HCT116 (cell line): ENCODE measurements at regions not wholly inside any gene's neighbourhood (a gene's known extent, or its start where the extent isn't known, plus 50 kb on each side); places are given as distances from the start of the nearest gene placed in this dataset.

Experiments
- ATAC-seq: fragments of 200-7000 bp; cut with Tn5 transposase; 2 replicates; pipeline ENCODE4 v1.9.1; 2020; ENCODE audit warnings: mild to moderate bottlenecking, moderate library complexity
- BruUV-seq: library from RNA; stranded (reverse); fragments of 400-500 nt; replicated peaks from 2 replicates; lab custom pipeline; 2021; lab: Mats Ljungman, UMichigan
- CTCF ChIA-PET: fragments of 300-600 bp; sonication (Branson Sonifier 250); formaldehyde crosslinking; loops from one replicate; lab custom pipeline; 2021; ENCODE audit warnings: antibody characterized with exemption; lab: Charles Lee
- POLR2A ChIA-PET: fragments of 300-600, 350-600 bp; sonication (Branson Sonifier 250); formaldehyde crosslinking; loops from one replicate; lab custom pipeline; 2021; ENCODE audit warnings: antibody characterized with exemption; lab: Charles Lee
- RAD21 ChIA-PET, 2 experiments: fragments of 300-600 bp; sonication (Branson Sonifier 250); formaldehyde crosslinking; loops; one replicate each; lab custom pipeline; 2023; ENCODE audit warnings: low total read pairs in 2 of 2; ENCODE audit not compliant: uncharacterized antibody in 2 of 2, unreplicated experiment in 2 of 2, low non-redundant PET in 1 of 2; lab: Charles Lee
- DNase-seq: peaks from one replicate; pipeline ENCODE4 v3.0.0-alpha.2; 2010; ENCODE audit warnings: low read depth, low spot score
- H2AFZ ChIP-seq: fragments of 200-600 bp; shearing (Covaris generic), sonication (generic); 2 replicates; pipeline ENCODE4 v1.6.1; 2017; ENCODE audit warnings: low read depth, mixed run types, mixed read lengths, antibody characterized with exemption, low read length; ENCODE audit not compliant: poor library complexity, severe bottlenecking
- H3K27ac ChIP-seq: 2 replicates; pipeline ENCODE4 v1.5.1; 2012; ENCODE audit warnings: low read depth, low read length
- H3K27me3 ChIP-seq: fragments of 200-600 bp; sonication (generic); 2 replicates; pipeline ENCODE4 v1.6.1; 2016; ENCODE audit warnings: mixed run types, low read length, mixed read lengths; ENCODE audit not compliant: insufficient read depth
- H3K36me3 ChIP-seq, 2 experiments: fragments of 200-500 bp in 1 of 2; fragments of 200-600 bp in 1 of 2; sonication (Bioruptor generic) in 1 of 2; sonication (generic) in 1 of 2; 2 replicates each; pipeline versions ENCODE4 v1.5.1 to v1.6.1; 2014 to 2016; ENCODE audit warnings: low read length in 2 of 2, inconsistent platforms in 1 of 2, mixed read lengths in 1 of 2, mixed run types in 1 of 2; ENCODE audit not compliant: insufficient read depth in 2 of 2, control insufficient read depth in 1 of 2
- H3K4me1 ChIP-seq, 2 experiments: fragments of 200-600 bp in 1 of 2; sonication (generic) in 1 of 2; 2 replicates each; pipeline versions ENCODE4 v1.5.1 to v1.6.1; 2012 to 2017; ENCODE audit warnings: low read length in 2 of 2, inconsistent platforms in 1 of 2, mild to moderate bottlenecking in 1 of 2, mixed read lengths in 1 of 2, mixed run types in 1 of 2, moderate library complexity in 1 of 2; ENCODE audit not compliant: insufficient read depth in 2 of 2, control insufficient read depth in 1 of 2
- H3K4me2 ChIP-seq: fragments of 200-600 bp; sonication (generic); 2 replicates; pipeline ENCODE4 v1.6.1; 2017; ENCODE audit warnings: mixed run types, low read length, mixed read lengths
- H3K4me3 ChIP-seq, 2 experiments: fragments of 200-600 bp in 1 of 2; sonication (generic) in 1 of 2; replicated peaks in 1 of 2; 2 replicates each; pipeline ENCODE4 v1.5.1; 2011 to 2016; ENCODE audit warnings: low read length in 2 of 2, control low read depth in 1 of 2, low read depth in 1 of 2, mild to moderate bottlenecking in 1 of 2, mixed read lengths in 1 of 2, mixed run types in 1 of 2
- H3K79me2 ChIP-seq: fragments of 200-600 bp; sonication (generic); 2 replicates; pipeline ENCODE4 v1.6.1; 2017; ENCODE audit warnings: mild to moderate bottlenecking, mixed run types, low read length, moderate library complexity, mixed read lengths; ENCODE audit not compliant: insufficient read depth
- H3K9ac ChIP-seq: fragments of 200-600 bp; sonication (generic); 2 replicates; pipeline ENCODE4 v1.6.1; 2016; ENCODE audit warnings: low read length, mixed read lengths
- H3K9me2 ChIP-seq: fragments of 200-600 bp; sonication (generic), shearing (Covaris generic); 2 replicates; pipeline ENCODE4 v1.6.1; 2017; ENCODE audit warnings: mixed run types, mild to moderate bottlenecking, moderate library complexity; ENCODE audit not compliant: insufficient read depth
- H3K9me3 ChIP-seq, 2 experiments: fragments of 200-500 bp in 1 of 2; fragments of 200-600 bp in 1 of 2; sonication (Bioruptor generic) in 1 of 2; sonication (generic) in 1 of 2; 2 replicates each; pipeline ENCODE4 v1.6.1; 2014 to 2017; ENCODE audit warnings: low read length in 2 of 2, mixed read lengths in 2 of 2, inconsistent platforms in 1 of 2, low read depth in 1 of 2, mild to moderate bottlenecking in 1 of 2, mixed run types in 1 of 2, moderate library complexity in 1 of 2; ENCODE audit not compliant: control insufficient read depth in 1 of 2, insufficient read depth in 1 of 2
- H4K20me1 ChIP-seq: fragments of 200-600 bp; sonication (generic), shearing (Covaris generic); 2 replicates; pipeline ENCODE4 v1.6.1; 2017; ENCODE audit warnings: mixed run types, mild to moderate bottlenecking, moderate library complexity; ENCODE audit not compliant: insufficient read depth
- CEBPB ChIP-seq: IDR thresholded peaks from 2 replicates; pipeline ENCODE4 v1.6.1; 2012; ENCODE audit warnings: low read depth
- EGR1 ChIP-seq: IDR thresholded peaks from 2 replicates; pipeline ENCODE4 v1.6.1; 2012; ENCODE audit warnings: low read depth
- ELF1 ChIP-seq: IDR thresholded peaks from 2 replicates; pipeline ENCODE4 v1.6.1; 2012; ENCODE audit warnings: low read depth, borderline replicate concordance
- EZH2 ChIP-seq: fragments of 200-600 bp; sonication (generic); IDR thresholded peaks from 2 replicates; pipeline ENCODE4 v1.6.1; 2017; ENCODE audit warnings: antibody characterized with exemption, mixed run types
- JUND ChIP-seq: IDR thresholded peaks from 2 replicates; pipeline ENCODE4 v1.6.1; 2012
- POLR2A ChIP-seq: IDR thresholded peaks from 2 replicates; pipeline ENCODE4 v1.7.0; 2011; ENCODE audit warnings: borderline replicate concordance; ENCODE audit not compliant: insufficient read depth, insufficient read length; ENCODE audit errors: extremely low read depth
- POLR2AphosphoS5 ChIP-seq: IDR thresholded peaks from 2 replicates; pipeline ENCODE4 v1.6.1; 2011; ENCODE audit warnings: mild to moderate bottlenecking, low read depth, low read length, moderate library complexity
- SP1 ChIP-seq: IDR thresholded peaks from 2 replicates; pipeline ENCODE4 v1.6.1; 2012; ENCODE audit warnings: low read depth
- YY1 ChIP-seq: IDR thresholded peaks from 2 replicates; pipeline ENCODE4 v1.6.1; 2011; ENCODE audit warnings: low read length, low read depth, moderate library complexity, mild to moderate bottlenecking; ENCODE audit not compliant: insufficient replicate concordance; ENCODE audit errors: extremely low read depth
- ZFX ChIP-seq: fragments of 450-650 bp; IDR thresholded peaks from 2 replicates; pipeline ENCODE4 v1.6.1; 2017
- ZNF274 ChIP-seq: fragments of 200-500 bp; sonication (Bioruptor generic); IDR thresholded peaks from 2 replicates; pipeline ENCODE4 v1.6.1; 2014; ENCODE audit warnings: mild to moderate bottlenecking, low read depth, low read length, inconsistent platforms
- intact Hi-C: fragments of 100-400 bp; cut with micrococcal nuclease; formaldehyde crosslinking; loops from 2 replicates; pipeline ENCODE4 v1.10.0; 2022
- TF ChIP-seq, protein P1 (sequence below): IDR thresholded peaks from 2 replicates; pipeline ENCODE4 v1.6.1; 2012; ENCODE audit warnings: low read depth
- TF ChIP-seq, protein P2 (sequence below): IDR thresholded peaks from 2 replicates; pipeline ENCODE4 v1.6.1; 2012
- TF ChIP-seq, protein P3 (sequence below), 3 experiments: fragments of 200-600 bp in 1 of 3; sonication (generic) in 1 of 3; IDR thresholded peaks in 2 of 3; conservative IDR thresholded peaks in 1 of 3; 2 replicates each; pipeline ENCODE4 v1.5.1; 2012 to 2017; ENCODE audit warnings: low read depth in 2 of 3, low read length in 2 of 3, antibody characterized with exemption in 1 of 3, borderline replicate concordance in 1 of 3, control low read depth in 1 of 3, mild to moderate bottlenecking in 1 of 3, mixed read lengths in 1 of 3, mixed run types in 1 of 3, moderate library complexity in 1 of 3; ENCODE audit not compliant: insufficient read depth in 1 of 3

DNA sequence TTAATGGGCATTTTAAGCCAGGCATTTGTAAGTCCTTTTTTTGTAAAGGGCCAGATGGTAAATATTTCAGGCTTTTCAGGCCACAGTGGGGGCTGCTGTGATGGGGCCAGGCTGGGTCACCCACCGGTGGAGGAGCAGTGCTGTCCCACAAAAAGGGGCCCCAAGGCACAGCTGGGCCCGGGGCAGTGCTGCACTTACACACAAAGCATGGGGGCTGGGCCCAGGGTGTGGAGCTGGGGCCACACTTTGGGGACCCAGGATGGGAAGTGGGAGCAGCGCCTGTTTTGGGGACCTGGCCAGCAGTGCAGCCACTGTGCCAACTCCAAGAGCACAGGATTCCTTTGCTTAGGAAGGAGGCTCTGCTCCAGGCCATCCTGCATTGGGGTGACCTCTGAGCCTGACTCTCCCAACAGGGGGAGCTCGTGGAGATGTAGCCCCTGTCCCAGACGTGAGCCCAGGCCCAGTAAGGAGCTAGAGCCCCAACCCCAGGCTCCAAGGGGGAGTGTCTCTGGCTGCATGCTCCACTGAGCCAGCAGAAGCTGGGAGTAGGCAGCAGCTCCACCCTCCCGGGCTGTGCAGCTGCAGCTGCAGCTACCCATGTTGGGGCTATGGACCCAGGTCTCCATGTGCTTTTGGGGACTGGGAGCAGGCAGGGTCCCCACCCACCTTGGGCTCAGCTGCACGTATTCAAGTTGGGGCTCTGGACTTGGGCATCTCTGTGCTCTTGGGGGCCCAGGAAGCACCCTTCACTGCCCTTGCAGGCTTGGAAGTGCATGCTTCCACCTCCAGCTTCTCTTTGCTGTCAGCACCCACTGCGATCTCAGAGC is 1036.5 kb upstream of the CNTNAP5 start:
- Histone ChIP-seq H2AFZ (no peak overlapping the region), H4K20me1 (no peaks in the 10 kb centered on the region), H3K9me3 (peaks cover 0 to 10% of the 10 kb centered on the region in 2 experiments; a peak in 2 of 4 replicates), H3K4me3 (no peak overlapping the region), H3K27me3 (no peaks in the 10 kb centered on the region), H3K79me2 (no peaks in the 10 kb centered on the region), H3K9ac (no peak overlapping the region), H3K4me2 (no peak overlapping the region), H3K4me1 (no peaks in the 10 kb centered on the region), H3K27ac (no peak overlapping the region), H3K9me2 (no peaks in the 10 kb centered on the region), H3K36me3 (no peaks in the 10 kb centered on the region)
- intact Hi-C loops, result no loop called here
- no peak for ATAC-seq
- POLR2A ChIA-PET, result no interaction called here
- no TSS peak for BruUV-seq
- TF ChIP-seq JUND (no peak), POLR2AphosphoS5 (no peak), EGR1 (no peak), ZNF274 (no peak), SP1 (no peak), POLR2A (no peak)
- DNase-seq, result no peak
- CTCF ChIA-PET, result no interaction called here
- RAD21 ChIA-PET, result no interaction called here

DNA sequence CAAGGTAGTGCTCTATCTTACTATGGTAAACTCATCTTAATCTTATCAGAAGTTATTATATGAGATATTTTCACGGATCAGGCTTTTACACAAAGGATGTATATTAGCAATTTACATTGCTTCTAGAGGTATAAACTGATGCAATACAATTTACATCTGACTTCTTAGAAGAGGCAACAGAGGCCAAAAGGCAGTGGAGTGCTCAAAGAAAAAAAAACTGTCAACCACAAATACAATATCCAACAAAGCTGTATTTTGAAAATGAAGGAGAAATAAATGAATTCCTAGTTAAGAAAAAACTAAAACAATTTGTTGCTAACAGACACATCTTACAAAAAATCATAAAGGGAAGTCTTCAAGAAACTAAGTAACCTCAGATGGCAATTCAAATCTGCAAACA is 1031.5 kb upstream of the CNTNAP5 start:
- no peak overlapping the region for H3K4me2 ChIP-seq
- H3K27ac ChIP-seq, result no peak overlapping the region
- intact Hi-C loops, result no loop called here
- ATAC-seq (no peak), DNase-seq (no peak)
- H3K9me2 ChIP-seq, result no peaks in the 10 kb centered on the region
- ChIA-PET CTCF (no interaction called here), RAD21 (no interaction called here), POLR2A (no interaction called here)
- BruUV-seq, result no TSS peak
- peaks cover 0 to 3% of the 10 kb centered on the region in 2 experiments; a peak in 2 of 4 replicates for H3K9me3 ChIP-seq
- H3K4me1 ChIP-seq, result no peaks in the 10 kb centered on the region
- H3K4me3 ChIP-seq, result no peak overlapping the region
- H3K27me3 ChIP-seq, result no peaks in the 10 kb centered on the region
- no peaks in the 10 kb centered on the region for H4K20me1 ChIP-seq
- H3K9ac ChIP-seq, result no peak overlapping the region
- no peak overlapping the region for H2AFZ ChIP-seq
- H3K36me3 ChIP-seq, result no peaks in the 10 kb centered on the region
- H3K79me2 ChIP-seq, result no peaks in the 10 kb centered on the region
- TF ChIP-seq, protein P1, sequence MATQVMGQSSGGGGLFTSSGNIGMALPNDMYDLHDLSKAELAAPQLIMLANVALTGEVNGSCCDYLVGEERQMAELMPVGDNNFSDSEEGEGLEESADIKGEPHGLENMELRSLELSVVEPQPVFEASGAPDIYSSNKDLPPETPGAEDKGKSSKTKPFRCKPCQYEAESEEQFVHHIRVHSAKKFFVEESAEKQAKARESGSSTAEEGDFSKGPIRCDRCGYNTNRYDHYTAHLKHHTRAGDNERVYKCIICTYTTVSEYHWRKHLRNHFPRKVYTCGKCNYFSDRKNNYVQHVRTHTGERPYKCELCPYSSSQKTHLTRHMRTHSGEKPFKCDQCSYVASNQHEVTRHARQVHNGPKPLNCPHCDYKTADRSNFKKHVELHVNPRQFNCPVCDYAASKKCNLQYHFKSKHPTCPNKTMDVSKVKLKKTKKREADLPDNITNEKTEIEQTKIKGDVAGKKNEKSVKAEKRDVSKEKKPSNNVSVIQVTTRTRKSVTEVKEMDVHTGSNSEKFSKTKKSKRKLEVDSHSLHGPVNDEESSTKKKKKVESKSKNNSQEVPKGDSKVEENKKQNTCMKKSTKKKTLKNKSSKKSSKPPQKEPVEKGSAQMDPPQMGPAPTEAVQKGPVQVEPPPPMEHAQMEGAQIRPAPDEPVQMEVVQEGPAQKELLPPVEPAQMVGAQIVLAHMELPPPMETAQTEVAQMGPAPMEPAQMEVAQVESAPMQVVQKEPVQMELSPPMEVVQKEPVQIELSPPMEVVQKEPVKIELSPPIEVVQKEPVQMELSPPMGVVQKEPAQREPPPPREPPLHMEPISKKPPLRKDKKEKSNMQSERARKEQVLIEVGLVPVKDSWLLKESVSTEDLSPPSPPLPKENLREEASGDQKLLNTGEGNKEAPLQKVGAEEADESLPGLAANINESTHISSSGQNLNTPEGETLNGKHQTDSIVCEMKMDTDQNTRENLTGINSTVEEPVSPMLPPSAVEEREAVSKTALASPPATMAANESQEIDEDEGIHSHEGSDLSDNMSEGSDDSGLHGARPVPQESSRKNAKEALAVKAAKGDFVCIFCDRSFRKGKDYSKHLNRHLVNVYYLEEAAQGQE, result no peak
- TF ChIP-seq EZH2 (no peak), ZNF274 (no peak), ELF1 (no peak), ZFX (no peak), CEBPB (no peak), YY1 (no peak), POLR2A (no peak)
- TF ChIP-seq, protein P2, sequence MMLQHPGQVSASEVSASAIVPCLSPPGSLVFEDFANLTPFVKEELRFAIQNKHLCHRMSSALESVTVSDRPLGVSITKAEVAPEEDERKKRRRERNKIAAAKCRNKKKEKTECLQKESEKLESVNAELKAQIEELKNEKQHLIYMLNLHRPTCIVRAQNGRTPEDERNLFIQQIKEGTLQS, result no peak
- TF ChIP-seq, protein P3, sequence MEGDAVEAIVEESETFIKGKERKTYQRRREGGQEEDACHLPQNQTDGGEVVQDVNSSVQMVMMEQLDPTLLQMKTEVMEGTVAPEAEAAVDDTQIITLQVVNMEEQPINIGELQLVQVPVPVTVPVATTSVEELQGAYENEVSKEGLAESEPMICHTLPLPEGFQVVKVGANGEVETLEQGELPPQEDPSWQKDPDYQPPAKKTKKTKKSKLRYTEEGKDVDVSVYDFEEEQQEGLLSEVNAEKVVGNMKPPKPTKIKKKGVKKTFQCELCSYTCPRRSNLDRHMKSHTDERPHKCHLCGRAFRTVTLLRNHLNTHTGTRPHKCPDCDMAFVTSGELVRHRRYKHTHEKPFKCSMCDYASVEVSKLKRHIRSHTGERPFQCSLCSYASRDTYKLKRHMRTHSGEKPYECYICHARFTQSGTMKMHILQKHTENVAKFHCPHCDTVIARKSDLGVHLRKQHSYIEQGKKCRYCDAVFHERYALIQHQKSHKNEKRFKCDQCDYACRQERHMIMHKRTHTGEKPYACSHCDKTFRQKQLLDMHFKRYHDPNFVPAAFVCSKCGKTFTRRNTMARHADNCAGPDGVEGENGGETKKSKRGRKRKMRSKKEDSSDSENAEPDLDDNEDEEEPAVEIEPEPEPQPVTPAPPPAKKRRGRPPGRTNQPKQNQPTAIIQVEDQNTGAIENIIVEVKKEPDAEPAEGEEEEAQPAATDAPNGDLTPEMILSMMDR (IDR thresholded peaks at IDR 0.05 in 2 of 3, conservative IDR thresholded peaks at IDR 0.05 in 1 of 3; ENCODE audit: borderline replicate concordance in 1 of 3, insufficient read depth in 1 of 3, low read depth in 2 of 3, low read length in 2 of 3), result no peak
